GM19035 (cell line): ENCODE measurements at regions not wholly inside any gene's neighbourhood (a gene's known extent, or its start where the extent isn't known, plus 50 kb on each side); places are given as distances from the start of the nearest gene placed in this dataset.

ENCODE experiments used
- ATAC-seq: cut with Tn5 transposase; IDR thresholded peaks from one replicate; pipeline ENCODE4 v1.9.1; 2021; ENCODE audit not compliant: unreplicated experiment

GRCh38 chr11:131118247-131118646 is 202.0 kb upstream of the SNX19 start:
- ATAC-seq, result no peak

- ATAC-seq, result no peak
Measured at GRCh38 chr11:131121426-131122333, 205.4 kb upstream of the SNX19 start.

GRCh38 chr11:131122448-131122847 is 206.2 kb upstream of the SNX19 start:
- ATAC-seq, result no peak

- ATAC-seq, result no peak
Measured at GRCh38 chr11:131129474-131129873, 213.2 kb upstream of the SNX19 start.

GRCh38 chr11:131135611-131136010 is 219.3 kb upstream of the SNX19 start:
- ATAC-seq, result no peak

- ATAC-seq, result no peak
Measured at GRCh38 chr11:131136486-131136885, 220.2 kb upstream of the SNX19 start.

- ATAC-seq, result no peak
Measured at GRCh38 chr11:131137046-131137445, 220.8 kb upstream of the SNX19 start.

- no peak for ATAC-seq
Measured at GRCh38 chr11:131138731-131139130, 222.5 kb upstream of the SNX19 start.

GRCh38 chr11:131145791-131146190 is 224.6 kb upstream of the NTM start:
- no peak for ATAC-seq

- ATAC-seq, result no peak
Measured at GRCh38 chr11:131146827-131147490, 223.5 kb upstream of the NTM start.

- ATAC-seq, result no peak
Measured at GRCh38 chr11:131154351-131154750, 216.1 kb upstream of the NTM start.

GRCh38 chr11:131157678-131158077 is 212.7 kb upstream of the NTM start:
- no peak for ATAC-seq

- ATAC-seq, result no peak
Measured at GRCh38 chr11:131160846-131161245, 209.6 kb upstream of the NTM start.

GRCh38 chr11:131163613-131164012 is 206.8 kb upstream of the NTM start:
- no peak for ATAC-seq

GRCh38 chr11:131165036-131165435 is 205.4 kb upstream of the NTM start:
- ATAC-seq, result no peak

GRCh38 chr11:131168839-131169713 is 201.3 kb upstream of the NTM start:
- no peak for ATAC-seq

GRCh38 chr11:131172011-131172410 is 198.4 kb upstream of the NTM start:
- no peak for ATAC-seq

- ATAC-seq, result no peak
Measured at GRCh38 chr11:131178020-131178419, 192.4 kb upstream of the NTM start.

- ATAC-seq, result no peak
Measured at GRCh38 chr11:131178596-131178995, 191.8 kb upstream of the NTM start.

GRCh38 chr11:131179836-131180235 is 190.6 kb upstream of the NTM start:
- ATAC-seq, result no peak

GRCh38 chr11:131185915-131186314 is 184.5 kb upstream of the NTM start:
- ATAC-seq, result no peak
